ENCODE measurements at regions not wholly inside any gene's neighbourhood (a gene's known extent, or its start where the extent isn't known, plus 50 kb on each side); places are given as distances from the start of the nearest gene placed in this dataset.
"Not testable (repeated sequence)": the region's sequence is repeated elsewhere in the genome, so short reads cannot be mapped to it uniquely, and the experiment has no call there.

GRCh38 chr6:71226151-71226550 lies 62.5 kb upstream of the OGFRL1 start:
- Histone ChIP-seq H3K9ac (ENCODE audit: extremely low read depth, low read length, poor library complexity, severe bottlenecking) (no peak overlapping the region), H3K4me3 (ENCODE audit: low read length) (no peak overlapping the region), H3K9me3 (ENCODE audit: control insufficient read depth, low read length) (no peaks in the 10 kb centered on the region), H3K36me3 (ENCODE audit: control insufficient read depth, insufficient read depth, low read length) (no peaks in the 10 kb centered on the region), H3K27ac (ENCODE audit: low read depth, low read length) (no peak overlapping the region), H3K27me3 (ENCODE audit: control insufficient read depth, insufficient read depth, low read length, poor library complexity, severe bottlenecking) (no peaks in the 10 kb centered on the region), H3K4me1 (ENCODE audit: control insufficient read depth, insufficient read depth, low read length) (no peaks in the 10 kb centered on the region)
- TF ChIP-seq CTCF (conservative IDR thresholded peaks at IDR 0.05): no peak
- Mint-ChIP-seq H3K9me3 (no peaks in the 10 kb centered on the region), H3K27me3 (ENCODE audit: insufficient read depth) (no peaks in the 10 kb centered on the region), H3K4me3 (no peak overlapping the region), H3K36me3 (ENCODE audit: low read depth) (no peaks in the 10 kb centered on the region), H3K27ac (no peak overlapping the region), H3K4me1 (no peaks in the 10 kb centered on the region)
- no peak for DNase-seq
- WGBS, 2 experiments (ENCODE audit: insufficient coverage in 1 of 2, insufficient read length in 1 of 2): no CpG with 5 or more reads among the region's 1 CpG

- no peaks in the 10 kb centered on the region for H3K4me1 Mint-ChIP-seq
- no peak overlapping the region for H3K4me3 ChIP-seq (ENCODE audit: low read length)
- H3K36me3 ChIP-seq (ENCODE audit: control insufficient read depth, insufficient read depth, low read length): no peaks in the 10 kb centered on the region
- H3K9me3 ChIP-seq (ENCODE audit: control insufficient read depth, low read length): no peaks in the 10 kb centered on the region
- H3K27ac Mint-ChIP-seq: no peak overlapping the region
- H3K4me1 ChIP-seq (ENCODE audit: control insufficient read depth, insufficient read depth, low read length): no peaks in the 10 kb centered on the region
- no peaks in the 10 kb centered on the region for H3K27me3 Mint-ChIP-seq (ENCODE audit: insufficient read depth)
- TF ChIP-seq CTCF (conservative IDR thresholded peaks at IDR 0.05): no peak
- H3K9me3 Mint-ChIP-seq: no peaks in the 10 kb centered on the region
- WGBS, 2 experiments (ENCODE audit: insufficient coverage in 1 of 2, insufficient read length in 1 of 2): 84 to 100% methylated on average over 2 to 3 of the region's 4 CpGs
- H3K9ac ChIP-seq (ENCODE audit: extremely low read depth, low read length, poor library complexity, severe bottlenecking): no peak overlapping the region
- no peak overlapping the region for H3K27ac ChIP-seq (ENCODE audit: low read depth, low read length)
- H3K27me3 ChIP-seq (ENCODE audit: control insufficient read depth, insufficient read depth, low read length, poor library complexity, severe bottlenecking): no peaks in the 10 kb centered on the region
- no peak overlapping the region for H3K4me3 Mint-ChIP-seq
- H3K36me3 Mint-ChIP-seq (ENCODE audit: low read depth): no peaks in the 10 kb centered on the region
- no peak for DNase-seq
Measured at GRCh38 chr6:71228461-71229041, 60.1 kb upstream of the OGFRL1 start.

GRCh38 chr6:71229477-71229876 lies 59.1 kb upstream of the OGFRL1 start:
- Histone ChIP-seq H3K9me3 (ENCODE audit: control insufficient read depth, low read length) (no peaks in the 10 kb centered on the region), H3K4me3 (ENCODE audit: low read length) (no peak overlapping the region), H3K9ac (ENCODE audit: extremely low read depth, low read length, poor library complexity, severe bottlenecking) (no peak overlapping the region), H3K36me3 (ENCODE audit: control insufficient read depth, insufficient read depth, low read length) (no peaks in the 10 kb centered on the region), H3K27me3 (ENCODE audit: control insufficient read depth, insufficient read depth, low read length, poor library complexity, severe bottlenecking) (no peaks in the 10 kb centered on the region), H3K27ac (ENCODE audit: low read depth, low read length) (no peak overlapping the region), H3K4me1 (ENCODE audit: control insufficient read depth, insufficient read depth, low read length) (no peaks in the 10 kb centered on the region)
- no peak for DNase-seq
- TF ChIP-seq CTCF (conservative IDR thresholded peaks at IDR 0.05): no peak
- WGBS, 2 experiments (ENCODE audit: insufficient coverage in 1 of 2, insufficient read length in 1 of 2): 95 to 100% methylated on average over 1 to 3 of the region's 3 CpGs
- Mint-ChIP-seq H3K4me1 (no peaks in the 10 kb centered on the region), H3K4me3 (no peak overlapping the region), H3K27me3 (ENCODE audit: insufficient read depth) (no peaks in the 10 kb centered on the region), H3K27ac (no peak overlapping the region), H3K9me3 (no peaks in the 10 kb centered on the region), H3K36me3 (ENCODE audit: low read depth) (no peaks in the 10 kb centered on the region)

- not testable (repeated sequence) for H3K27ac ChIP-seq (ENCODE audit: low read depth, low read length); H3K4me1 Mint-ChIP-seq; H3K9ac ChIP-seq (ENCODE audit: extremely low read depth, low read length, poor library complexity, severe bottlenecking); H3K27me3 ChIP-seq (ENCODE audit: control insufficient read depth, insufficient read depth, low read length, poor library complexity, severe bottlenecking); H3K9me3 Mint-ChIP-seq; H3K27ac Mint-ChIP-seq; H3K4me3 Mint-ChIP-seq; H3K36me3 Mint-ChIP-seq (ENCODE audit: low read depth); H3K36me3 ChIP-seq (ENCODE audit: control insufficient read depth, insufficient read depth, low read length); DNase-seq; H3K27me3 Mint-ChIP-seq (ENCODE audit: insufficient read depth); H3K4me1 ChIP-seq (ENCODE audit: control insufficient read depth, insufficient read depth, low read length); H3K9me3 ChIP-seq (ENCODE audit: control insufficient read depth, low read length); H3K4me3 ChIP-seq (ENCODE audit: low read length)
- WGBS, 2 experiments (ENCODE audit: insufficient coverage in 1 of 2, insufficient read length in 1 of 2): 90% methylated on average over 3 of the region's 4 CpGs; no CpG with 5 or more reads in 1 of the 2 experiments
Measured at GRCh38 chr6:71232890-71233289, 55.7 kb upstream of the OGFRL1 start.

Measured in endodermal cell (in vitro differentiated cells).